BLaER1 (cell line): ENCODE measurements at regions not wholly inside any gene's neighbourhood (a gene's known extent, or its start where the extent isn't known, plus 50 kb on each side); places are given as distances from the start of the nearest gene placed in this dataset.

Source experiments
- H3K27ac ChIP-seq: shearing (Covaris generic); formaldehyde crosslinking; 2 replicates; pipeline ENCODE4 v1.8.1; 2022
- H3K27me3 ChIP-seq: shearing (Covaris generic); formaldehyde crosslinking; 2 replicates; pipeline ENCODE4 v1.8.1; 2022
- H3K36me3 ChIP-seq: shearing (Covaris generic); formaldehyde crosslinking; 2 replicates; pipeline ENCODE4 v1.8.1; 2022
- H3K4me1 ChIP-seq: shearing (Covaris generic); formaldehyde crosslinking; 2 replicates; pipeline ENCODE4 v1.8.1; 2022
- H3K4me2 ChIP-seq: shearing (Covaris generic); formaldehyde crosslinking; 2 replicates; pipeline ENCODE4 v1.8.1; 2022
- H3K4me3 ChIP-seq: shearing (Covaris generic); formaldehyde crosslinking; 2 replicates; pipeline ENCODE4 v1.8.1; 2022
- H3K9ac ChIP-seq: shearing (Covaris generic); formaldehyde crosslinking; 2 replicates; pipeline ENCODE4 v1.8.1; 2022
- H3K9me3 ChIP-seq: shearing (Covaris generic); formaldehyde crosslinking; 2 replicates; pipeline ENCODE4 v1.8.1; 2022
- H4K20me1 ChIP-seq: shearing (Covaris generic); formaldehyde crosslinking; 2 replicates; pipeline ENCODE4 v1.8.1; 2022
- Cebpa-rat ChIP-seq: shearing (Covaris generic); IDR thresholded peaks from 2 replicates; pipeline ENCODE4 v1.8.1; 2022

DNA sequence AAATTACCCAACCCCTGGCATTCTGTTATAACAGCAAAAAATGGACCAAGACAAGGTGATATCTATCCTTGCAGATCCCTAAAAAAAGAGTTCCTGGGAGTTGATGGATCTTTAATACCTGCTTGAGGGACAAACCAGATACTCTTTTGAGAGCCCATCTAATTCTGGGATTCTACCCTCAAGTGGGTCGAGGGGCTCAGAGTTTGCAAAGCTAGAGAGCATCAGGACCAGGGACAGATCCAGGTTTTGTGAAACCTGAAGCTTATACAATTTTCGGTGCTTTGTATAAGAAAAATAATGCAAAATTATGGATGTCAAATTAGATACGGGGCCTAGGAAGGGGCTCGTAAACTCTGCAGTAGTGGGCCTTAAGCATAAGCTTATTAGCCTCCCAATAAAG is 130.5 kb upstream of the CRHR1 start:
- TF ChIP-seq Cebpa-rat, result no peak
- no peak overlapping the region for H3K4me3 ChIP-seq
- H3K9ac ChIP-seq, result no peak overlapping the region
- H4K20me1 ChIP-seq, result peaks cover 35% of the 10 kb centered on the region
- H3K4me2 ChIP-seq, result no peak overlapping the region
- H3K27me3 ChIP-seq, result no peaks in the 10 kb centered on the region
- no peak overlapping the region for H3K27ac ChIP-seq
- no peaks in the 10 kb centered on the region for H3K9me3 ChIP-seq
- H3K4me1 ChIP-seq, result no peaks in the 10 kb centered on the region
- no peaks in the 10 kb centered on the region for H3K36me3 ChIP-seq

DNA sequence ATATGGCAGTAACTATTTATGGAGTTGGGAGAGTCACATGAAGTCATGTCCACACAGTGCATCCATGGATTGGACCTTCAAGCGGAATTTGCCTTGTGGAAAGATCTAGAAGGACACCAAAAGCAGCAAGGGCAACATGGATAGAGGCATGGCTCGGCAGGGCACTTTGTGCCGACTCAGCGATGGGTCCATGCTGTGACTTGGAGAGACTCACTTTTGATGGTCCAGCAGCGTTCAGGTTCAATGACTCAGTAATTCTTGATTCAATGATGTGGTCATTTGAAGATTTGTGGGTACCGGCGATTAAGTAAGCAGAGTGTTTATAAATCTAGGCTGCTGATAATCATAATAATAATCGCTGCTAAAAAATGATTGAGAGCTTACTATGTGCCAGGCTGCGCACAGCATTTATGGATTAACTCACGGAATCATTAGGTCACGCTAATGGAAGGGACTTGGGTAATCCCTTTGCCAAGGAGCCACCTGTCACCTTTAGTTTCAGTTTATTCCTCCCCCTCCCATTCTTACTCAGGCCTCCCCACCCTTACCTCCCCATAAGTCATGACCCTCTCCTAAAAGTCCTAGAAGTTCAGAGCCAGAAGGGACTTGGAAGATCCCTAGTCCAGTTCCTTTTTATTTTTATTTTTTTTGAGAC is 127.5 kb upstream of the CRHR1 start:
- no peak overlapping the region for H3K27ac ChIP-seq
- H3K36me3 ChIP-seq, result no peaks in the 10 kb centered on the region
- no peak overlapping the region for H3K9ac ChIP-seq
- TF ChIP-seq Cebpa-rat, result no peak
- H3K4me1 ChIP-seq, result no peaks in the 10 kb centered on the region
- no peak overlapping the region for H3K4me2 ChIP-seq
- H3K9me3 ChIP-seq, result no peaks in the 10 kb centered on the region
- H3K4me3 ChIP-seq, result no peak overlapping the region
- H4K20me1 ChIP-seq, result 0 out of 2 replicates have a peak, but pooled peaks cover 8% of the 10 kb centered on the region
- no peaks in the 10 kb centered on the region for H3K27me3 ChIP-seq

DNA sequence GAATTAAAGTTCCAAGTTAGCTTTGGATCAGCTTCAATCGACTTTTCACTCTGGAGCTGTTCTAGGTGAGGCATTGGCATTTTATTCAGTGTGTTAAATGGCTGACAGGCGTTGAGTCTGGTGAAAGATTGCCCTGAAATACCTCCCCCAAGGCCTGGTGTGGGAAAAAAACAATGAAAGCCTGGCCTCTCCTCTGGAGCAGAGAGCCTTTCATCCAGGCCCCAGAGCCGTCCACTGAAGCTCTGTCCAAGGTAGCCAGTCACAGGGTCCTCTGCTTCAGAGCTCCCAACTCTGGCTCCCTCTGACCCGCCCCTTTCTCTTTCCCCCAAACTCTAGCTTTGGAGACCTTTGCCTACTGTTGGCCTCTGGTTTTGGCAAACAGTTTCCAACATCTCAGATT is 123.6 kb upstream of the CRHR1 start:
- TF ChIP-seq Cebpa-rat, result no peak
- Histone ChIP-seq H3K27me3 (no peaks in the 10 kb centered on the region), H3K4me3 (no peak overlapping the region), H3K36me3 (no peaks in the 10 kb centered on the region), H3K9me3 (no peaks in the 10 kb centered on the region), H3K9ac (no peak overlapping the region), H3K4me1 (peaks cover 11% of the 10 kb centered on the region), H3K4me2 (no peak overlapping the region), H4K20me1 (no peaks in the 10 kb centered on the region), H3K27ac (no peak overlapping the region)

DNA sequence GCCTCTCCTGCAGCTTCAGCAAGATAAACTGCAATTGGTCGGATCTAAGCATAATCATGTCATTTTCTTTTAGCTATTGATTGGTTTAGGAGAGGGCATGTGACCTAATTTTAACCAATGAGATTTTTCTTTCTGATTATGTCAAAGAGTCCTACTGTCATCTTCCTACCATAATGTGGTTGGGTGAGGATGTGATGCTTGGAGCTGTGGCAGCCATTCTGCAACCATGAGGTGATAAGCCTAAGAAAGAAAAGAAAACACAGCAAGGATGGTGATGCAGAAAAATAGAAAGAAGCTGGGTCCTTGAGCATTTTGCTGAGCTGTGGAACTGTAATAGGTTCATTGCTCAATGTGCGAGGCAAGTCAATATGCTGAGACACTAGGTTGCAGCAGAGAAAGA is 121.7 kb upstream of the CRHR1 start:
- Histone ChIP-seq H3K36me3 (no peaks in the 10 kb centered on the region), H3K4me2 (no peak overlapping the region), H3K27me3 (no peaks in the 10 kb centered on the region), H4K20me1 (no peaks in the 10 kb centered on the region), H3K9ac (no peak overlapping the region), H3K4me1 (peaks cover 11% of the 10 kb centered on the region), H3K4me3 (no peak overlapping the region), H3K27ac (no peak overlapping the region), H3K9me3 (no peaks in the 10 kb centered on the region)
- TF ChIP-seq Cebpa-rat, result no peak

DNA sequence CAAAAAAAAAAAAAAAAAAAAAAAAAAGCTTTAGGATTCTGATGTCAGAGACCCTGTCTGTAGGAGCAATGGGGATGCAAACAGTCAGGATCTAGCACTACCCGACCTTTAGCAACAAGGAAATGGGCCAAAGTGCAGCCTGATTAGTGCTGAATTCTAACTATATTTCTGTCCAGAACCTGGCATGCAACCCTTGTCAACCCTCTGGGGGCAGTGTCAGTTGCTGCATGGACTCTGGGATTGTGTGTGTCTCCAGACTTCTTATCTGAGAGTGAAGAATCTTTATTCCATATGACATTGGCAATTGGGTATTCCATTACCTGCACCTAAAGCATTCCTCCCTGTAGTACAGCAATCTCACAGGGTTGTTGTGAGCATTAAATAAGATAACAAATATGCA is 120.3 kb upstream of the CRHR1 start:
- no peak overlapping the region for H3K27ac ChIP-seq
- H3K27me3 ChIP-seq, result no peaks in the 10 kb centered on the region
- TF ChIP-seq Cebpa-rat, result no peak
- H3K4me2 ChIP-seq, result no peak overlapping the region
- no peak overlapping the region for H3K9ac ChIP-seq
- H4K20me1 ChIP-seq, result no peaks in the 10 kb centered on the region
- H3K4me3 ChIP-seq, result no peak overlapping the region
- H3K4me1 ChIP-seq, result peaks cover 11% of the 10 kb centered on the region
- no peaks in the 10 kb centered on the region for H3K9me3 ChIP-seq
- no peaks in the 10 kb centered on the region for H3K36me3 ChIP-seq

DNA sequence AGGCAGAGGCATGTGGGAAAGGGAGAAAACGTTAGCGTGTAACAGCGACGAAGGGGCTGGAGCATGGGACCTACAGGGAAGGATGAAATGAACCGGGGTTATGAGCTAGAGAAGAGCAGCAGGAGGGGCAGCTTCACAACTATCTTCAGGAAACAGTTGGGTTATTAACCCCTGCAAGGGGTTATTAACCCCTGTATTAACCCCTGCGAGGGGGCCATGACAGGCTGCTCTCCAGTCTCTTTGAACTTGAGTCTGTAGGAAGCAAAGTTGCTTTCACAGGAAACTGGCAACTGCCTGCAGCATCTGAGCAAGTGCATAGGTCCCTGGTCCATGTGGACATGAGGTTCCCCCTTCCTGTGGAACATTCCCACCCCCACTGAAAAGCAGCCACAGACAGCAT is 119.2 kb upstream of the CRHR1 start:
- Histone ChIP-seq H4K20me1 (no peaks in the 10 kb centered on the region), H3K9ac (no peak overlapping the region), H3K27me3 (no peaks in the 10 kb centered on the region), H3K4me1 (peaks cover 11% of the 10 kb centered on the region), H3K36me3 (no peaks in the 10 kb centered on the region), H3K27ac (no peak overlapping the region), H3K9me3 (no peaks in the 10 kb centered on the region), H3K4me2 (peak overlapping the region; percentile 47), H3K4me3 (no peak overlapping the region)
- no peak for TF ChIP-seq Cebpa-rat

DNA sequence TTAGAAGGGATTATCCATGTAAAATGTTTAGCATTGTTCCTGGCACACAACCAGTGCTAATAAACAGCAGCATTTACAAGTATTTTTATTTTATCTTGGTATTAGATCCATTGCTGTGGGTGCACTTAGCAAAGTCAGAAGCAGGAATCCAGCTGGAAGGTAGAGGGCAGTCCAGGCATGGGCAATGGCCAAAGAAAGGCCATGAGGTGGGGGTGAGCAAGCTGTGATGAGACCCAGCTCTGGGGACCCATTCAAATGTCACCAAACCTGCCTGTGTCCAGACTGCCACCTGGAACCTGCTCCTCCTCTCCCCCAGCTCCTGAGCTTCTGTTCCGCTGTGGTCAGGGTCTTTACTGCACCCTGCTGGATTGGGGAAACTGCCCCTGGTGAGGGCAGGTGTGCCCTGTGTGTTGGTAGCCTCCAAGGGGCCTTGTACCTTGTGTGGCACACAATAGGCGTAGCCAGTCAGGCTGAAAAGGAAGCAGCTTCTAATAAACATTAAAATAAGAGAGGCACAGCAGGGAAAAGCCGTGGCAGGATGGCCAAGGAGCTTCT is 118.0 kb upstream of the CRHR1 start:
- Histone ChIP-seq H3K9ac (no peak overlapping the region), H3K36me3 (no peaks in the 10 kb centered on the region), H3K27me3 (no peaks in the 10 kb centered on the region), H3K4me2 (no peak overlapping the region), H3K27ac (no peak overlapping the region), H4K20me1 (no peaks in the 10 kb centered on the region), H3K9me3 (no peaks in the 10 kb centered on the region), H3K4me3 (no peak overlapping the region), H3K4me1 (peaks cover 11% of the 10 kb centered on the region)
- no peak for TF ChIP-seq Cebpa-rat

DNA sequence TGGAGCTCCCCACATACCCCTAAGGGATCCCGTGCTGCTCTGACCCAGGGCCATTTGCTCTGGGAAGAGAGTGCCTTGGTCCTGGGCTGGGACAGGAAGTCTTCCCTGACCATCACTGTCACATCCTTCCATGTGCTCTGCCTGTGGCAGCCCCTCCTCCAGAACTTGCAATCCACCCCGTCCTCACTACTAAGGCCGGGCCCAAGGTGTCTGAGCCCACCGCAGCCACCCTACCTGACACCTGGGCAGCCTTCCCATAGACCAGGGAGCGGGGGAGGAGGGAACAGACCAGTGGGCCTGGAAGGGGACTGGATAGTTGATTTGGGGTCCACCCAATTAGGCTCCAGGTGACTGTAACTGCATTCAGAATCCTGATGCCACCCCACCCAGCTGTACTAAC is 117.5 kb upstream of the CRHR1 start:
- TF ChIP-seq Cebpa-rat, result no peak
- Histone ChIP-seq H3K36me3 (no peaks in the 10 kb centered on the region), H3K27ac (no peak overlapping the region), H3K4me1 (peaks cover 11% of the 10 kb centered on the region), H3K4me3 (no peak overlapping the region), H3K27me3 (no peaks in the 10 kb centered on the region), H3K9me3 (no peaks in the 10 kb centered on the region), H4K20me1 (no peaks in the 10 kb centered on the region), H3K9ac (no peak overlapping the region), H3K4me2 (no peak overlapping the region)

DNA sequence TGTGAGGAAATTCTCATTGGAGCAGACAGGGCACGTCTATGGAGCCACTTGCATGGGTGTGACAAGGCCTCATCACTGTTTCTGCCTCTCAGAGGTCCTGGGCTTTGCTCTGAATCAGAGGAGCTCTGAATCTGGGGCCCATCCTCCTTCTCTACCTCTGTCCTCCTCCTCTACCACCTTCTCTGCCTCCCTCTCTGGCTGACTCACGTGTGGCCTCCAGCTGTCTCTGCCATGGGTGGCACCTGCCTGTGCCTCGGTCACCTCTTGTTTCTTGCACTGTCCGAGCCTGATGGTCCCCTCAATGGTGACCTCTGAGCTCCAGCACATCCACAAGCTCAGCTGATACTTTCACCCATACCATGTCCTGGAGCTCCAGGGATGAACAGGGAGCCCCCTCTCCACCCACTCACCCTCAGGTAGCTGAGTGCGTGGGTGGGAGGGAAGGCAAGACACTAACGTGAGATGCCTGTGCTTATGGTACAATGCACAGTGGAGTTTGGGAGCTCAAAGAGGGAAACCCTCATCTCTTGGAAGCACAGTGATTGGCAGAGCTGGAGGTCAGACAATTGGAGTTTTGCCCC is 116.4 kb upstream of the CRHR1 start:
- no peak overlapping the region for H3K27ac ChIP-seq
- no peaks in the 10 kb centered on the region for H4K20me1 ChIP-seq
- no peak overlapping the region for H3K4me3 ChIP-seq
- H3K36me3 ChIP-seq, result no peaks in the 10 kb centered on the region
- no peak overlapping the region for H3K9ac ChIP-seq
- no peaks in the 10 kb centered on the region for H3K9me3 ChIP-seq
- no peak for TF ChIP-seq Cebpa-rat
- no peak overlapping the region for H3K4me2 ChIP-seq
- peaks cover 11% of the 10 kb centered on the region for H3K4me1 ChIP-seq
- H3K27me3 ChIP-seq, result no peaks in the 10 kb centered on the region

DNA sequence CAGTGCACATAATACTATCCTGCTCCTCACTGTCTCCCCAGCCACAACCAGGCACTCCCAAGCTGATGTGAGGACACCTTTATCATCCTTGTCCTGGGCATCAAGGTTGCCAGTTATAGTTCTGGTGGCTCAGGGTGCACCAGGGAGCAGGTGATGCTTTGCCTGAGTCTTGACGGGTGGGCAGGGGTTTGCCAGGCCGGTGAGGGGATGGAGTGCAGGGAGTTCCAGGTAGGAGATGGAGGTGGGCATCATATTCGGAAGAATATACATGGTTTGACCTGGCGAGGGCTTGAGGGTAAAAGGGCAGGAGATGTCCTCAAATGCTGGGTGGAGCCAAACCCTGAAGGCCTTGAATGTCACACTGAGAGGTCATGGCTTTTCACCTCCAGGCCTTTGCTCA is 115.8 kb upstream of the CRHR1 start:
- H3K9ac ChIP-seq, result no peak overlapping the region
- H3K4me3 ChIP-seq, result no peak overlapping the region
- no peaks in the 10 kb centered on the region for H4K20me1 ChIP-seq
- no peak for TF ChIP-seq Cebpa-rat
- no peaks in the 10 kb centered on the region for H3K27me3 ChIP-seq
- H3K27ac ChIP-seq, result no peak overlapping the region
- no peak overlapping the region for H3K4me2 ChIP-seq
- peaks cover 11% of the 10 kb centered on the region for H3K4me1 ChIP-seq
- no peaks in the 10 kb centered on the region for H3K9me3 ChIP-seq
- no peaks in the 10 kb centered on the region for H3K36me3 ChIP-seq
